Endodermal cell (in vitro differentiated cells): ENCODE measurements at regions not wholly inside any gene's neighbourhood (a gene's known extent, or its start where the extent isn't known, plus 50 kb on each side); places are given as distances from the start of the nearest gene placed in this dataset.

Experiments used
- DNase-seq: peaks from one replicate; pipeline ENCODE4 v3.0.0-alpha.2; 2017
- H3K27ac ChIP-seq: 2 replicates; pipeline ENCODE4 v1.5.1; 2013; ENCODE audit warnings: mild to moderate bottlenecking, low read depth, low read length, moderate library complexity
- H3K27me3 ChIP-seq: 2 replicates; pipeline ENCODE4 v1.6.1; 2013; ENCODE audit warnings: mild to moderate bottlenecking, low read length, moderate library complexity; ENCODE audit not compliant: insufficient read depth, control insufficient read depth, poor library complexity, severe bottlenecking
- H3K36me3 ChIP-seq: 2 replicates; pipeline ENCODE4 v1.7.0; 2013; ENCODE audit warnings: mild to moderate bottlenecking, low read length, moderate library complexity; ENCODE audit not compliant: control insufficient read depth, insufficient read depth
- H3K4me1 ChIP-seq: one replicate; pipeline ENCODE4 v1.7.0; 2013; ENCODE audit warnings: low read length; ENCODE audit not compliant: control insufficient read depth, insufficient read depth
- H3K4me3 ChIP-seq: 2 replicates; pipeline ENCODE4 v1.5.1; 2013; ENCODE audit warnings: mild to moderate bottlenecking, low read length, moderate library complexity
- H3K9ac ChIP-seq: 2 replicates; pipeline ENCODE4 v1.6.1; 2013; ENCODE audit warnings: mild to moderate bottlenecking, low read length, moderate library complexity; ENCODE audit not compliant: poor library complexity, severe bottlenecking; ENCODE audit errors: extremely low read depth
- H3K9me3 ChIP-seq: 2 replicates; pipeline ENCODE4 v1.6.1; 2013; ENCODE audit warnings: mild to moderate bottlenecking, low read length, moderate library complexity; ENCODE audit not compliant: control insufficient read depth
- H3K27ac Mint-ChIP-seq: 2 replicates; pipeline ENCODE4 v1.8.0; 2020; ENCODE audit warnings: mixed read lengths
- H3K27me3 Mint-ChIP-seq: 2 replicates; pipeline ENCODE4 v1.8.0; 2021; ENCODE audit warnings: mild to moderate bottlenecking, mixed read lengths; ENCODE audit not compliant: insufficient read depth
- H3K36me3 Mint-ChIP-seq: 2 replicates; pipeline ENCODE4 v1.8.0; 2020; ENCODE audit warnings: low read depth, mixed read lengths
- H3K4me1 Mint-ChIP-seq: 2 replicates; pipeline ENCODE4 v1.8.0; 2020; ENCODE audit warnings: mixed read lengths
- H3K4me3 Mint-ChIP-seq: 2 replicates; pipeline ENCODE4 v1.8.0; 2020; ENCODE audit warnings: mild to moderate bottlenecking, moderate library complexity, mixed read lengths
- H3K9me3 Mint-ChIP-seq: 2 replicates; pipeline ENCODE4 v1.8.0; 2020; ENCODE audit warnings: mild to moderate bottlenecking, mixed read lengths
- WGBS, 2 experiments: methylation state at CpG; one replicate each; pipeline versions ENCODE4 v1.1.5 to v1.1.7; 2013; ENCODE audit warnings: missing lambda C conversion rate in 2 of 2, mixed read lengths in 1 of 2; ENCODE audit not compliant: insufficient coverage in 1 of 2, insufficient read length in 1 of 2; 5-methylcytosine and 5-hydroxymethylcytosine counted together
- TF ChIP-seq, protein P1 (sequence below): fragments of 200-600 bp; sonication (generic); conservative IDR thresholded peaks from 2 replicates; pipeline ENCODE4 v1.5.0; 2021; ENCODE audit warnings: antibody characterized with exemption, mild to moderate bottlenecking

DNA sequence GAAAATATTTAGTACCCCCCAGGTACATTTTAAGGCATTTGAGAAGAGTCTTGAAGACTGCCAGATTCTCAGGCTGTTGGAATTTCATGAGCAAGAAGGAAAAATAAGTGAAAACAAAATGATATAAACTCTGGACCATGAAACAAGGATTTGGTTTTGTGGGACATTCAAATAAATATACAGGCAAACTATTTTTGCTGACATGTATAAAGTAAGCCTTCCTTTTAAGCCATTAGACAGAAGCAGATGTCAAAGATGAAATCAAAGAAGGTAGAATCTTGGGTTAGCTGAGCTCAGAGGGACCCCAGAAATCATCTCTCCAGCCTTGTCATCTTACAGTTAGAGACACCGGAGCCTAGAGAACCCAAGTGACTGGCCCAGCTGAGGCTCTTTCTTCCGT, 51.3 kb upstream of the ACSL3 start:
- no peaks in the 10 kb centered on the region for H3K4me1 ChIP-seq
- TF ChIP-seq, protein P1, sequence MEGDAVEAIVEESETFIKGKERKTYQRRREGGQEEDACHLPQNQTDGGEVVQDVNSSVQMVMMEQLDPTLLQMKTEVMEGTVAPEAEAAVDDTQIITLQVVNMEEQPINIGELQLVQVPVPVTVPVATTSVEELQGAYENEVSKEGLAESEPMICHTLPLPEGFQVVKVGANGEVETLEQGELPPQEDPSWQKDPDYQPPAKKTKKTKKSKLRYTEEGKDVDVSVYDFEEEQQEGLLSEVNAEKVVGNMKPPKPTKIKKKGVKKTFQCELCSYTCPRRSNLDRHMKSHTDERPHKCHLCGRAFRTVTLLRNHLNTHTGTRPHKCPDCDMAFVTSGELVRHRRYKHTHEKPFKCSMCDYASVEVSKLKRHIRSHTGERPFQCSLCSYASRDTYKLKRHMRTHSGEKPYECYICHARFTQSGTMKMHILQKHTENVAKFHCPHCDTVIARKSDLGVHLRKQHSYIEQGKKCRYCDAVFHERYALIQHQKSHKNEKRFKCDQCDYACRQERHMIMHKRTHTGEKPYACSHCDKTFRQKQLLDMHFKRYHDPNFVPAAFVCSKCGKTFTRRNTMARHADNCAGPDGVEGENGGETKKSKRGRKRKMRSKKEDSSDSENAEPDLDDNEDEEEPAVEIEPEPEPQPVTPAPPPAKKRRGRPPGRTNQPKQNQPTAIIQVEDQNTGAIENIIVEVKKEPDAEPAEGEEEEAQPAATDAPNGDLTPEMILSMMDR, result no peak
- Mint-ChIP-seq H3K27me3 (peaks cover 5% of the 10 kb centered on the region), H3K36me3 (no peaks in the 10 kb centered on the region), H3K27ac (no peak overlapping the region), H3K9me3 (peaks cover 2% of the 10 kb centered on the region), H3K4me1 (no peaks in the 10 kb centered on the region), H3K4me3 (no peak overlapping the region)
- H3K27me3 ChIP-seq, result no peaks in the 10 kb centered on the region
- H3K4me3 ChIP-seq, result no peak overlapping the region
- no peak overlapping the region for H3K9ac ChIP-seq
- no peak overlapping the region for H3K27ac ChIP-seq
- no peak for DNase-seq
- no peaks in the 10 kb centered on the region for H3K36me3 ChIP-seq
- 97% methylated on average over 2 of the region's 2 CpGs; no CpG with 5 or more reads in 1 of the 2 experiments for WGBS, 2 experiments
- H3K9me3 ChIP-seq, result peaks cover 3% of the 10 kb centered on the region

DNA sequence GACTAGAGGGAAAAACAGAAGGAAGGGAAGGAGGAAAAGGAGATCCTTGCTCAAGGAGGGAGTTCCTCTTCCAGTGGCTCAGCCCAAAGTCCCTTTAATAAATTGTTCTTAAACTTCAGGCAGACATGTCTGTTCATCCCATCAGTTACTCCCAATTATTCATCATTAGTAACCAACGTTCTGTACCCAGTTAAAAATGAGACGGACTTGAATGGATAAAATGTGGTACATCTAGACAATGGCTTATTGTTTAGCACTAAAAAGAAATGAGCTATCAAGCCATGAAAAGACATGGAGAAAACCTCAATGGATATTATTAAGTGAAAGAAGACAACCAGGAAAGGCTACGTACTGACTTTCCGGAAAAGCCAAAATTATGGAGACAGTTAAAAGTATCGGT, 50.8 kb upstream of the ACSL3 start:
- no peak for DNase-seq
- Mint-ChIP-seq H3K4me1 (no peaks in the 10 kb centered on the region), H3K4me3 (no peak overlapping the region), H3K27me3 (peaks cover 5% of the 10 kb centered on the region), H3K36me3 (no peaks in the 10 kb centered on the region), H3K27ac (no peak overlapping the region), H3K9me3 (peaks cover 5% of the 10 kb centered on the region)
- H3K9me3 ChIP-seq, result peaks cover 5% of the 10 kb centered on the region
- H3K27me3 ChIP-seq, result no peaks in the 10 kb centered on the region
- no peaks in the 10 kb centered on the region for H3K36me3 ChIP-seq
- H3K4me3 ChIP-seq, result no peak overlapping the region
- WGBS, 2 experiments, result 94 to 95% methylated on average over 4 to 5 of the region's 5 CpGs
- no peak overlapping the region for H3K27ac ChIP-seq
- no peaks in the 10 kb centered on the region for H3K4me1 ChIP-seq
- H3K9ac ChIP-seq, result no peak overlapping the region
- TF ChIP-seq, protein P1, result no peak
